DOHH2 (cell line): ENCODE measurements at regions not wholly inside any gene's neighbourhood (a gene's known extent, or its start where the extent isn't known, plus 50 kb on each side); places are given as distances from the start of the nearest gene placed in this dataset.

Experiments
- H3F3A ChIP-seq: fragments of 200-600 bp; sonication (generic), shearing (Covaris generic); 2 replicates; pipeline ENCODE4 v1.6.0; 2016; ENCODE audit warnings: antibody characterized with exemption, mild to moderate bottlenecking; ENCODE audit not compliant: control insufficient read depth, insufficient read depth
- H3K27ac ChIP-seq: fragments of 200-600 bp; sonication (generic); 2 replicates; pipeline ENCODE4 v1.5.1; 2014; ENCODE audit warnings: low read depth, mild to moderate bottlenecking, low read length, moderate library complexity
- H3K27me3 ChIP-seq: fragments of 200-600 bp; sonication (generic); 2 replicates; pipeline ENCODE4 v1.6.1; 2014; ENCODE audit warnings: mild to moderate bottlenecking, low read length, mixed read lengths; ENCODE audit not compliant: control insufficient read depth
- H3K36me3 ChIP-seq: fragments of 200-600 bp; sonication (generic); 2 replicates; pipeline ENCODE4 v1.6.1; 2014; ENCODE audit warnings: mild to moderate bottlenecking, low read length, moderate library complexity, mixed read lengths; ENCODE audit not compliant: control insufficient read depth
- H3K4me1 ChIP-seq: fragments of 200-600 bp; sonication (generic); 2 replicates; pipeline ENCODE4 v1.6.1; 2014; ENCODE audit warnings: mild to moderate bottlenecking, low read length, mixed read lengths; ENCODE audit not compliant: control insufficient read depth
- H3K4me2 ChIP-seq: fragments of 200-600 bp; sonication (generic); 2 replicates; pipeline ENCODE4 v1.6.0; 2014; ENCODE audit warnings: mild to moderate bottlenecking, low read length, moderate library complexity
- H3K4me3 ChIP-seq: fragments of 200-600 bp; sonication (generic); 2 replicates; pipeline ENCODE4 v1.5.1; 2014; ENCODE audit warnings: mild to moderate bottlenecking, low read length, mixed read lengths
- H3K79me2 ChIP-seq: fragments of 200-600 bp; sonication (generic); 2 replicates; pipeline ENCODE4 v1.6.1; 2014; ENCODE audit warnings: mild to moderate bottlenecking, low read length, mixed read lengths; ENCODE audit not compliant: control insufficient read depth
- H3K9me2 ChIP-seq: fragments of 200-600 bp; sonication (generic); replicated peaks from 2 replicates; pipeline ENCODE4 v1.6.1; 2014; ENCODE audit warnings: mild to moderate bottlenecking, low read length, mixed read lengths; ENCODE audit not compliant: control insufficient read depth
- H3K9me3 ChIP-seq: fragments of 200-600 bp; sonication (generic); 2 replicates; pipeline ENCODE4 v1.6.1; 2014; ENCODE audit warnings: antibody characterized with exemption, low read length, mixed read lengths; ENCODE audit not compliant: control insufficient read depth, insufficient read depth
- H4K20me1 ChIP-seq: fragments of 200-600 bp; sonication (generic); 2 replicates; pipeline ENCODE4 v1.6.0; 2014; ENCODE audit warnings: low read depth, mild to moderate bottlenecking, antibody characterized with exemption, low read length, moderate library complexity; ENCODE audit not compliant: control insufficient read depth, insufficient read depth
- CTCF ChIP-seq: fragments of 200-600 bp; sonication (generic); IDR thresholded peaks from one replicate; pipeline ENCODE4 v1.5.1; 2014; ENCODE audit warnings: antibody characterized with exemption, mild to moderate bottlenecking, low read depth, low read length; ENCODE audit not compliant: poor library complexity, severe bottlenecking
- EZH2phosphoT487 ChIP-seq: fragments of 200-600 bp; sonication (generic); IDR thresholded peaks from 2 replicates; pipeline ENCODE4 v1.6.1; 2017; ENCODE audit warnings: borderline replicate concordance, mild to moderate bottlenecking, antibody characterized with exemption, low read length, moderate library complexity, mixed read lengths

- Histone ChIP-seq H4K20me1 (no peaks in the 10 kb centered on the region), H3K9me2 (no peaks in the 10 kb centered on the region), H3K4me1 (no peaks in the 10 kb centered on the region), H3K9me3 (no peaks in the 10 kb centered on the region), H3F3A (no peaks in the 10 kb centered on the region), H3K79me2 (no peaks in the 10 kb centered on the region), H3K36me3 (no peaks in the 10 kb centered on the region), H3K4me3 (no peak overlapping the region), H3K27me3 (no peaks in the 10 kb centered on the region), H3K4me2 (no peak overlapping the region), H3K27ac (no peak overlapping the region)
- TF ChIP-seq EZH2phosphoT487 (no peak), CTCF (no peak)
These were observed 628.0 kb upstream of the CDH18 start for GRCh38 chr5:20615888-20616563.

GRCh38 chr5:20611620-20612019 lies 623.6 kb upstream of the CDH18 start:
- no peak overlapping the region for H3K27ac ChIP-seq
- H3K79me2 ChIP-seq, result no peaks in the 10 kb centered on the region
- H3K9me3 ChIP-seq, result no peaks in the 10 kb centered on the region; the same call in 1 of the 2 replicates
- no peak for TF ChIP-seq CTCF
- no peak for TF ChIP-seq EZH2phosphoT487
- no peak overlapping the region for H3K4me2 ChIP-seq
- H3K27me3 ChIP-seq, result no peaks in the 10 kb centered on the region
- H4K20me1 ChIP-seq, result no peaks in the 10 kb centered on the region
- H3K9me2 ChIP-seq, result no peaks in the 10 kb centered on the region
- H3K4me3 ChIP-seq, result no peak overlapping the region
- H3K36me3 ChIP-seq, result no peaks in the 10 kb centered on the region
- no peaks in the 10 kb centered on the region for H3K4me1 ChIP-seq
- no peaks in the 10 kb centered on the region for H3F3A ChIP-seq

- no peak for TF ChIP-seq CTCF
- TF ChIP-seq EZH2phosphoT487, result no peak
- Histone ChIP-seq H3K27me3 (no peaks in the 10 kb centered on the region), H3K9me3 (no peaks in the 10 kb centered on the region; the same call in 1 of the 2 replicates), H3K4me2 (no peak overlapping the region), H3K79me2 (no peaks in the 10 kb centered on the region), H3K4me3 (no peak overlapping the region), H3K9me2 (no peaks in the 10 kb centered on the region), H4K20me1 (no peaks in the 10 kb centered on the region), H3K4me1 (no peaks in the 10 kb centered on the region), H3F3A (no peaks in the 10 kb centered on the region), H3K27ac (no peak overlapping the region), H3K36me3 (no peaks in the 10 kb centered on the region)
These were observed 622.7 kb upstream of the CDH18 start for GRCh38 chr5:20610681-20611080.
